ENCODE measurements at regions not wholly inside any gene's neighbourhood (a gene's known extent, or its start where the extent isn't known, plus 50 kb on each side); places are given as distances from the start of the nearest gene placed in this dataset.

DNA sequence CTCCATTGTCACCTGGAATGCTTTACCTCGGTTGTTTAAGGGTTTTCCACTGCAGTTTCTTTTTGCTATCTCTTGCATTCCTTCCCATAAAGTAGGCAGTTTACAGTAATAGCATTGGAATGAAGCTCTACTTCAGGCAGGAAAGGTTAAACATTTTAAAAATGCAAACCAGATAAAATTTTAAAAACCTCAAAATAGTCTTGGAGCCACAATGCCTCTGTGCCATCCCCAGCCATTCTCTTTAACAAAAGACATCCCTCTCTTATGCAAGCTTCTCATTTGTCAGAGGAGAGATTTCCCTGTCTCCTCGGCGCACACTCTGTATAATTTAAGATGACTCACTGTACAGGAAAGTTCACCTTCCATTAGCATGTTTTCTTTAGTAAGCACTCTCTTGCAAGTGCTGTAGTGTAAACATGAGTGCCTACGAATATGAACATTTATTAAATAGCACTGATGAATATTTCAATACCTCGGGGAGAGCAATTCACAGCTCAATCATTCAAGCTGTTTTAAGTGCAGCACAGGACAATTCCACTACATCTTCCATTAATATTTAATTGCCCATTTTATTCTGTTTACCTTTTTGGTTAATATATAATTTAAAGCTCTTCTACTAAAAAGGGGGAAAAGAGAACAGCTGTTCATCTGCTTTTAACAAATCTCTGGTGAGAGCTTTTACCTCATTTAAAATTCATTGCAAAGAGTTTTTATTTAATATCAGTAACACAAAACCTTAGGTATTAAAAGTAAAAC is 343.6 kb downstream of the SPATA31D1 start:
- DNase-seq = no peak

DNA sequence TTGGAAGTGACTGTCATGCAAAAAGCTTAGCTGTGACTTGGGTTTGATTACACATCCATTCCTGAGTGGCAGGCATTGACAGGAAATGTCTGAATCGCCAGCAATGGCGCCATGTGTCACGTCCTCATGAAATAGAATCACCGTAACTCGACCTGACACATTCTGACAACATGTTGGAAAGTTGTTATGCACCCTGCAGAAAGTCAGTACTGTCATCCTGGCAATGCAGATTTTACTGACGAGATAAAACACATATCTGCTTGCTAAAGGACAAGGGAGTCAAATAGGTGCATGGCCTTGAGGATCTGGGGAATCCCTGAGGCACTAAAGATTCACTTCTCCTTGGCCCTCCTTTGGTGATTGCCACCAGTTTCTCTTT is 344.2 kb downstream of the SPATA31D1 start:
- DNase-seq = no peak

DNA sequence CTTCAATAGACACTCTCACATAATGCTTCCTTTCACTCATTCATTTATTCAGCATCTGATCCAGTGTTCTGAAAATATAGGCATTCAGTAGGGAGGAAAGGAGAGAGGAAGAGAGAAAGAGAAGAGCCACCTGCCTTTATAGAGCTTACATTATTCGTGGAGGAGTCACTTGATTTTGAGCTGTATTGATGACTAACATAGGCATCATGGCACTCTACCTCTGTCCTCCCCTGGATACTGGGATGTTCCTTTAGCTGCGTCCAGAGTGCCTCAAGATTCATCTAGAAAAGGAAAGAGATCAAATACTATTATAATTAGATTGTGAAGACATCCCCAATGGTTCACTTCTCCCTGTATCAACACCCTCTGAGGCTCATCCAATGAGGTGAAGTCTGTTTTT is 345.1 kb downstream of the SPATA31D1 start:
- DNase-seq = no peak

DNA sequence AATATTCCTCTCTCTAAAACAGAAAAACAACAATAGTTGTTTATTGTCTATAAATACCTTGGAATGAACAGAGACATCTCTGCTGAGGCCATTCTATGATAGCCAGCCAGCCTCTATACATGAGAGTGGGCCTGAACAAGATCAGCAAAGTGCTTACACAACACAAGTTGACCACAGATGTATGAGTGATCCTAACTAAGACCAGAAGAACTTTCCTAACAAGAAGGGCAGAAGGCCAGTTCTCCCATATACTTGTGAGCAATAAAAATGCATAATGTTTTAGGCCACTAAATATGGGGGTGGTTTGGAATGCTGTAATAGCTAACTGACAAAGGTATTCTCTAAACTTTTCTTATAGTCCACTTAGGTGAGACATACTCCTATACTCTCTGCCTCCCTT is 345.7 kb downstream of the SPATA31D1 start:
- DNase-seq = no peak

DNA sequence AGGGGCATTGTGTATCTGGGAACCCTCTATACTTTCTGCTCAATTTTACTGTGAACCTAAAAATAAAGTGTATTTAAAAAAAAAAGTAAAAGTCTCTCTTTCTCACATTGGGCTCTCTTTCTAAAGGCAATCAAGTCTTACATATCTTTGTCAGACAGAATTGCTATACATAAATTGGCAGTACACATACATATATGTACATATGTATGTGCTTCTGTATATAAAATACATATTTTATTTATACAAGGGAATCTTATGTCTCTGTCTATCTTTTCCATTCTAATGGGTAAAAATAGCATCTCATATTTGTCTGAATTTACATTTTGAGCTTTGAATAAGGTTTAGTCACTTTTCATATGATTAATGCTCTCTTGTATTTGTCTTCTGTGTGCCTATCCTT is 348.8 kb downstream of the SPATA31D1 start:
- DNase-seq = no peak

DNA sequence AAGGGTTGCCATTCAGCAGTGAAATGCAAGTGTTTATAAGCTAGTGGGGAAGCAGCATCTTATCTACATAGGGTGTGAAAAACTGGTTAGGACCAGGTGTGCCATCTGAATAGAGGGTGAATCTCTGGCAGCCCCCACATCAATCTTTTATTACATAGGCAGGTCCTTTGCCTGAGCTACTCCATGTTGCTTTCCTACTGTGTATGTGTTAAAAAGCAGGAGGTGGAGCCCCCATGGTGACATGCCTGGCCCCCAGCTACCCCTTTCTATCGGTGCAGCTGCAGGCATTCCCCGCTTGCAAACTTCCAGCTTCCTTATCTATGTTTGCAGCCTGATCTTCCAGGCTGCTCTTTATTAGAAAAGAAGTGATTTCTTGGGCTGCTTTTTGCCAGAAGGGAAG is 353.5 kb downstream of the SPATA31D1 start:
- DNase-seq = no peak

DNA sequence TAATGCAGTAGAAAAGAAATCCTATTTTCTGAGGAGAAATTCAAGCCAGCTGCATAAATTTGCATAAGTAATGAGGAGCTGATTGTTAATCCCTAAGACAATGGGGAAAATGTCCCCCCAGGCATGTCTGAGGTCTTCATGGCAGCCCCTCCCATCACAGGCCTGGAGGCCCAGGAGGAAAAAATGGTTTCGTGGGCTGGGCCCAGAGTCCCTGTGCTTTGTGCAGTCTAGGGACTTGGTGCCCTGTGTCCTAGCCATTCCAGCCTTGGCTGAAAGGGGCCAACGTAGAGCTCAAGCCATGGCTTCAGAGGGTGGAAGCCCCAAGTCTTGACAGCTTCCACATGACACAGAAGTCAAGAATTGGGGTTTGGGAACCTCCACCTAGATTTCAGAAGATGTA is 357.5 kb downstream of the SPATA31D1 start:
- no peak for DNase-seq

DNA sequence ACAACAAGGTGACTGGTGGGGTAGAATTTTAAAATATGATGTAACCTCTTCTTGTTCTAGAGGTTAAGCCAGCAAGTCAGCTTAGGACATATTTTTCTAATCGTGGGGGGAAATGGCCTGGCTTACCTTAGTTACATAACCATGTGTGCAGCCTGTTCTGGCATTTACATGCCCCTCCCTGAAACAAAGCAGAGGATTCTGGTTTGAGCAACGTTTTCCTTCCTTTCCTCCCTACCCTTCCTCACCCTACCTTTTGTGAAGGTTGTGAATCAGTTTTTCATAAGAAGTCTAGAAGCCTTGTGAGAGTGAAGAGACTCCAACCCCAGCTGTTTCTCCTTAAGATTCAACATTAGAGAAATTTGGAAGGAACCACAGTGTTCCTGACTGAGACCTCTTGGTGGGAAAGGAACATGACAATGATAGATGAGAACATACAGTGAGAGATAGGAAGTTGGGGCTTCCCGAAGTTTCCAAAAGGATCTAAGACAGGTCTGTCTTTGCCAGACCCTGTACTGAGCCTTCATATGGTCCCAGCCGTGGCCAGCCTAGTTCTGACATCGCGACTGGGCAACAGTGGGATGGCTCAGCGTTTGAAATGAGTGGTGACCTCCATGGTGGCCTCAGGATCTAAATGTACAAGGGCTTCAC is 365.2 kb downstream of the SPATA31D1 start:
- no peak for DNase-seq

DNA sequence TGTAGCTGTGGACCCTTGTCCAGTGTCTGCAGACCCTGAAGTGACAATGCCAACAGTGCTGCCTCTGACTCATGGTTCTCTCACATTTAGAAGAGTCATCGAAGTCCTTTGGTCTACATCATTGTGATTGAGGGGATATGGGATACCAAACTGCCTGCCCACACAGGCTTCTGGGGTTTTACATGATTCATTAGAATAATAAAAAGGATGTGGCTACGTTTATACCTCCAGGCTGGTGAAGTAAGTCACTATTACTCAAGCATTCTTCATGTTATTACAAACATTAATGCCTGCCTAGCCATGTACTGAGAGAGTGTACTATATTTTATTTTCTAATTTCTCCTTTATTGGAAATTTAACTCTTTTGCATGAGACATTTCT is 365.7 kb downstream of the SPATA31D1 start:
- DNase-seq = no peak

DNA sequence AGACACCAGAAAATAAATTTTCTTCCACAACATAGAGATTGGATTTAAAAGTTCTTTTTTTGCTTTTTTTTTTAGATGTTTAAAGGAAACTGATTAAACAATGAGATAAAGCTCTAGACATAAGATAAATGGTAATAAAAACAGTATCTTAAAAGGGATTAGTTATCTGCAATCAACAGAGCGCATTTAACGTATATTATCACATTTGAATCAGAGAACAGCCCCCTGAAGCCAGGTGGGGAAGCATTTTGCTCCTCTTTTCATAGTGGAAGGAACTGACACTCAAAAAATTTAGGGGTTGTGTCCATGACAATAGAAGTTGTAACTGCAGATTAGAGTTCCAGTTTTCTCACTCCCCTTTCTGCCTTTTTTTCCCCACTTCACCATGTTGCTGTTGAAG is 367.6 kb downstream of the SPATA31D1 start:
- no peak for DNase-seq

DNA sequence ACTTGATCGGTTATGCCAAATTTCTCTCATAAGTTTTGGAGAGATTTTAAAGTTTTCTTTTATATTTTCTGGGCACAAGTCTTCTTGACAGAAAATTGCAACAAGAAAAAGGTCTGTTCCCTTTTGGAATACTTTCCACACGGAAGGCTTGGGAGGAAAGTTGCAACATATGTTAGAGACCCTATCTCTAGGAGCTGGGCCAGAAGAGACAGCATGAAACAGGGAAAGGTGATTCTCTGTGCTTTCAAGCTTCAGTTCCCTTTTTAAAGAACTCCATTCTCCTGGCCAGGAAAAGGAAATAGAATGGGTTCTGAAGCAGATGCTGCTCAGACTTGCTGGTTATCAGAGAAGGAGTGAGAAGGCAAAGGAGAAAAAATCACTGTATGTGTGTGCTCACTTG is 368.3 kb downstream of the SPATA31D1 start:
- no peak for DNase-seq

DNA sequence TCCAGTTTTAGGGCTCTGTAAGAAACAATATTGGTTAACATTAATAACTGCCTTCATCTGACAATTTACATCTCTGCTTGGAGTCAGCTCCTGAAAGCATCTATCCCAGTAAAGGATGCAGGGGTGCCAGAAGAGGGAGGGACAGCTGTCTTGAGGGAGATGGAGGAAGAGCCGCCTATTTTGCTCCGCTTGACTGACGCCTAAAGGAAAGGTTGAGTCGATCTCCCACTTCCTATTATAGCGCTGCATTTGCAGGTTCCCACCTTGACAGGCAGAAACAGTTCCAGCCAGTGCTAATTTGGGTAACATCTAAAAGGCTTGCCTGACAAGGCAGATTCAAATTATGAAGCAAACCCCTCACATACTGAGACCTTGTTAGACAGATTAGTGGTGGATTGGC is 374.6 kb downstream of the SPATA31D1 start:
- DNase-seq = no peak

DNA sequence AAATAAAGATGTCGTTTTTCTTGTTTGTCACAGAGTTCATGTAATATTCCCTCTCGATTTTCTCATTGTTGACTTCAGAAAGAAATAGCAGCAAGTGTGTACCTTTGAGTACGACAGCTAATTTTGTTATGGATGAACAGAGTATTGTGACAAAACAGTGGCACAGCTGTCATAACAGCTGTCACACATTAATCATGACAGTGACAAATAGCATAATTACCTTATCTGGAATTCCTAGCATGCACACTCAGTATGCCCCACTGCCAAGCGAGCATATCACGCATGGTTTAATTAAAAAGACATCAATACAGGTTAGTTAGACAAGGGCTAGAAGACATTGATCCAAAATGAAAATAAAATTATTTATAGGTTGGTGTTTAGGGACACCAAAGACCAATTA is 375.1 kb downstream of the SPATA31D1 start:
- DNase-seq = no peak

DNA sequence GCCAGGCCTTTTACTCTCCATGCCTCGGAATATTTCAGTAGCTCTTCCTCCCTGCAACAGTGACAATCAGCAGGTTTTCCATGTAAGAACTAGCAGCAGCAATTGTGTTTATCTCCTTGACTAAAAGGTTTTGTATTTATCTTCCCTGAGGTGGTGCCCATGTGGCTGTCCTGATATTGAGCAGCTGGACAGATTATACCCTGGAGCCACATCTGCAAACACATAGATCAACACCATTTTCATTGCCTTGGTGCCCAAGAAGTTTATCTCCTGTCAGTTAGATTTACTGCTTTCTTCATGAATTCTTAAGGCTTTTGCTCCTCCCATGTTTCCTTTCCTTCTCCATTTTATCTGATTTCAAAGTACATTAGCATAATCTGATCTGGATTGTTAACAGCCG is 378.4 kb downstream of the SPATA31D1 start:
- DNase-seq = no peak

DNA sequence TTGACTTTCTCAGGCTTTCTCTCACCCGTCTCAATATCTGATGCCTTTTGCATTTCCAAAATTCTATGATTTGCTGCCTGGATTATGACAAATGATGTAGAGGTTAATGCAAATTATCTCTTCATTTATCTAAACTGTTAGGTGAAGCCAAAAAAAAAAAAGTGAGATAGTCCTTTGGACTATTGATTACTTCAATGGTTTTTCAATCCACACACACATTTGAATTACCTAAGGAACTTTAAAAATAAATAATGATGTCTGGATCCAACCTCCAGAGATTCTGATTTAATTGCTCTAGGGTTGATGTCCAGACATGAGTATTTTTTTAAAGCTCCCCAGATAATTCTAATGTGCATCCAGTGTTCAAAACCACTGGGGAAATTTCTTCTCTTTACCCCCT is 379.4 kb downstream of the SPATA31D1 start:
- DNase-seq = no peak

DNA sequence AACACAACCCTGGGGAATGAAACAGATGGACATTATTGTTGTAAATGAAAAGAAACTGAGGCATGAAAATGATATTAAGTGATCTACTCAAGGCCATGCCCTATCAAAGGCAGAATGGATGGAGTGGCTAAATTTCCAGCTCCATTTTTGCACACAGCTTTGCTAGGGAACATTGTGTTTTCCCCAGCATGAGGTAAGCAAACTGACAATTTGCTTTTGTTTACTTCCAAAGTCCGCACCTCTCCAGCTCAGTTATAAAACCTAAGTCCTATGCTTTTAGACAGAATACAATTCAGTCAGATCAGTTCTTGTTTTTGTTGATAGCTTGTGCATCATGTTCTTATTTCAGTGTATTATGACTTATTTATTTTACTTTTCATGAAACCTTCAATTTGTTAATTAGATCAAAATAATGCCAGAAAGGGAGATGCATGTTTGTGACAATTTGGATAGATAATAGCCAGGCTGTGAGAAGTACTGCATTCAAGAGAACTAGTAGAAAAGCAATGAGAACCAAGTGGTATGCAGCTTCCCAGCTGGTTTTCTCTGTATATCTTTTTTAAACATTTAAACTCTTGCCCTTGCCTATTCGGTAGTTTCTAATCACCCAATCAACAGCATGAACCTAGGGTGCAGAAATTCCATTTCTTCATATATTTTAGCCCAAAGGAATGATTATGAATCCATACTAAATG is 380.8 kb downstream of the SPATA31D1 start:
- DNase-seq = no peak

DNA sequence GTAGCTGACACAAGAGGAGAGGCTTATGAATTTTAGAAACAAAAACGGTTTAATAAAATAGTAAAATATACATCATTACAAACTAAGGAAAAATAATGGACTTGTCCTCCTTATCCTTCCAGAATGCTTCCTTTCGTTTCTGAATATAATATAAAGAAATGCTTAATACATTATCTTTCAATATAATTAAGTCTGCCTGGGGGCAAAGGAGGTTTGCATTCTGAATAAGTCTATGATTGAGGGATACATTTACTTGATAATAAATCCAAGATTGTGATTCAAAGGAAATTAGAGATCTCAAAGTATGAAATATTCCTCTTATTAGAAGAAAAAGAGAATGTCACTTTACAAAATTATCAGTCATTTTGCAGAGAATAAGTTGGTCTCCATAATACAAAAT is 386.5 kb downstream of the SPATA31D1 start:
- no peak for DNase-seq

DNA sequence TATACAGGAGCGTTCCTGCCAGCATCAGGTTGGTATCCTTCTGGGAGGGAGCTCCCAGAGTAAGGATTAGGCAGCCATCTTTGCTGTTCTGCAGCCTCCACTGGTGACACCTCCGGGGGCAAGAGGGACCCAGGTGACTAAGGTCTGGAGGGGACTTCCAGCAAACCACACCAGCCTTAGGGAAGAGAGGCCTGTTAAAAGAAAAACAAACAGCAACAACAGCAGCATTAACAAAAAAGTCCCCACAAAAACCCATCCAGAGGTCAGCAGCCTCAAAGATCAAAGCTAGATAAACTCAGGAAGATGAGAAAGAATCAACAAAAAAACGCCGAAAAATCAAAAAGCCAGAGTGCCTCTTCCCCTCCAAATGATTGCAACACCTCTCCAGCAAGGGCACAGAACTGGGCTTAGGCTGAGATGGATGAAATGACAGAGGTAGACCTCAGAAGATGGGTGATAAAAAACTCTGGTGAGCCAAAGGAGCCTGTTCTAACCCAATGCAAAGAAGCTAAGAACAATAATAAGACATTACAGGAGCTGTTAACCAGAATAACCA is 388.2 kb downstream of the SPATA31D1 start:
- no peak for DNase-seq

DNA sequence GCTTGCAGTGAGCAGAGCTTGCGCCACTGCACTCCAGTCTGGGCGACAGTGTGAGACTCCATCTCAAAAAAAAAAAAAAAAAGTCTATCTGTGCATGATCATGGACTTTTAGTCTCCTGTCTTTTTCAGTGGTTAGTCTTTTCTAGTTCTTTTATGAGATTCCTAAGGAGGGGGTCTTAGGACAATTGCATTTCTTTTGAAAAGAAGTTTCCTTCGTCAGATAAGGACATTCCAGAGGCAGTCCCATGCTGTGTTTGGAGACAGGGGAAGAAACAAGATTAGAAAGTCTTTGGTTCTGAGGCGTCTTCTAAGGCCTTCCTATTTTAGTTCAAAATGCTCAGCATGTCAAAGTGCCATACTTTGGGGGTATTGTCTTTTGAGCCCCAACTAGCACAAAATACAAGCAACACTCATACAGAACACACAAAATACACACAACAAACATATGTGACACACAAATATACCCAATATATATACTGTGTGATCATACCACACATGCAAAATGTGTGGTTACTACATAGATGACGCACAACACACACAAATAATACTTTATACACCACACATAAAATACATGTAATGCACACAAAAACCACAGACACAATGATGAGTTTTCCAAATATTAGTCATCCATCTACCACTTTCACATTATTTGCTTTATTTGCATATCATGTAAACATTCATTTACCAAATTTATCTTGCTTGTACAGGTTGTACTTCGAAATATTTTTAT is 394.5 kb downstream of the SPATA31D1 start:
- DNase-seq = no peak

DNA sequence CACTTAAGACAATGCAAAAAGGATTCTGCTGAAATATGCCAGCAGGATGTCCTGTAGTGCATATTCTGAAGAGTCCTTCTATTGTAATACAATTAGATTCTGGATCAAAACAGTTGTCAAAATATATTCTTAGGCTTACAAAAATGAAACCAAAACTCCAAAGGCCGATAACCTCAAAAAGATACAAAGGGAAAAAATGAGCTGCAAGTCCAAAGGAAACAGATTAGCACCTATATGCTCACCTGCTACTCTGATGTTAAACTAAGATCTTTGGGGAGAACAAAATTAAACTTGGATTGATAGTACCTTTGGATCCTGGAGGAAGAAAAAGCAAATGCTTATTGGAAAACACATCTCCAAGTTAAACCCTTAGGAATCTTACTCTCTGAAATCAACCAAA is 397.1 kb downstream of the SPATA31D1 start:
- DNase-seq = no peak

DNA sequence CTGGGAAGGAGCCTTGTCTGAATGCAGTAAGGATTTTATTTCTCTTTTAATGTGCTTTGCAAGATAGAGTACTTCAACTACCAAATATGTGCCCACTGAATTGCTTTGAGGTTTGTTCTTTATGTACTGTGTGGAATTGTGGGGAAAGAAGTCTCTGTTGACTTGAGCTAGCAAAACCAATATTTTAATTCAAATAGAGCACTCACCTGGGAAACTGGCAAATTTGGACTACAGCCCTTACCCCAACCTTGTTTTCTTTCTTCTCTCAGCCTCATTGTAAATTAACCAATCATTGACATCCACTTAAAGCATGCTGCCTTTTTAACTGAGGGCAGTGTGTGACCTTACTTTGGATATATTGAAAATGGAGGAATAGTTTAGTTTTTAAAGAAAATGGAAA is 409.0 kb downstream of the SPATA31D1 start:
- DNase-seq = no peak

DNA sequence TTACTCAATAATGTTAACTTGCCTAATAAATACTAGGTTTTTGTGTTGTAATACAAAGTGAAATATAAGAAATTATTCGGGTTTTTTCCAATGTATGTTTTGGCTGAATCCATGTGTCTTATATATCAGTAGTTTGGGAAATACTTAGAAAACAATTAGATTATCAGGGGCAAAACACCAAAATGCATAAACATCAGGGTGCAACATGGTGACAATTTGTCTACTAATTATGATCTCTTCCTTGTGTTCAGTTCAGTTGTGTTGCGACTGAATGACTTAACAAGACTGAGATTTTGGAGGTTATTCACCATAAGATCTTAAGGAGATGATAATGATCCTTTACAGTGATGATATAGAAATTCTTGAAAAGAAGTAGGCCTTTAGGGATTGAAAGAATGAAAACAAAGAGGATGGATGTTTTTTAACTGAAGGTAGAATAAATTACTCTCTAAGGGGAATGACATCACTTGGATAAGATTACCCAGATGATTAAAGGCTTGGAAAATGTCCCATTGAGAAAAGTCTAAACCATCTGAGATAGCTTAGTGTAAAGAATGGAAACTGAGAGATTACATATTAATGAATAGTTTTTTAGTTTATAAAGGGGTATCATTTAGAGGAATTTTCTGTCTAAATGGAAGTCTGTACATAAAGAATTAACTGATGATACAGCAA is 415.8 kb downstream of the SPATA31D1 start:
- no peak for DNase-seq

DNA sequence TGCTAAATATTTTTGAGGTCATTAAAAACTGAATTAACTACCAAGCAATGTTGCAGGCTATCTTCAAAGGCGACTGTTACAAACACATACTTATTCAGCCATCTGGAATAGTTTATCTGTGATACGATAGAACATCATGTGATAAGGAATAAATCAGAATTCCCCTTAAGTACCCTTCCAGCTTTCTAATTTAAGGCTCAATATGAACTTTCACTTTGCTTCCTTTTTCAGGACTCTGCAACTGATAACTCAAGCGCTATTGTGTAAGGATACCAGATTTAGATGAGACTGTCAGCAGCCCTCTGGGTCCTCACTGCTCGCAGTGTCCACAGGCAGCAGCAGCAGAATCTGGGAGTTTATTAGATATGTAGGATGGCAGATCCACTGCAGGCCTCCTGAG is 416.3 kb downstream of the SPATA31D1 start:
- DNase-seq = no peak
